RWPE2 (cell line): ENCODE measurements at regions not wholly inside any gene's neighbourhood (a gene's known extent, or its start where the extent isn't known, plus 50 kb on each side); places are given as distances from the start of the nearest gene placed in this dataset.

ENCODE experiments used
- ATAC-seq: fragments of 200-7000 bp; cut with Tn5 transposase; 3 replicates; pipeline ENCODE4 v1.9.1; 2021; ENCODE audit warnings: low read depth
- DNase-seq: peaks from one replicate; pipeline ENCODE4 v3.0.0-alpha.2; 2020; ENCODE audit warnings: low spot score
- H3K27ac ChIP-seq: fragments of 450-650 bp; 2 replicates; pipeline ENCODE4 v1.5.1; 2017; ENCODE audit warnings: mild to moderate bottlenecking; ENCODE audit not compliant: poor library complexity, severe bottlenecking
- H3K27me3 ChIP-seq: fragments of 250-450 bp; sonication (Bioruptor Pico); 2 replicates; pipeline ENCODE4 v1.5.1; 2021; ENCODE audit warnings: mild to moderate bottlenecking, moderate library complexity; ENCODE audit not compliant: insufficient read depth, poor library complexity, severe bottlenecking
- H3K36me3 ChIP-seq: fragments of 250-450 bp; sonication (Bioruptor Pico); 2 replicates; pipeline ENCODE4 v1.5.1; 2020; ENCODE audit warnings: low read depth, mild to moderate bottlenecking, moderate library complexity
- H3K4me1 ChIP-seq: fragments of 250-450 bp; sonication (Bioruptor Pico); 2 replicates; pipeline ENCODE4 v1.5.1; 2021; ENCODE audit warnings: mild to moderate bottlenecking, moderate library complexity; ENCODE audit not compliant: insufficient read depth, poor library complexity, severe bottlenecking
- H3K4me3 ChIP-seq: fragments of 250-450 bp; sonication (Bioruptor Pico); 2 replicates; pipeline ENCODE4 v1.5.1; 2021; ENCODE audit warnings: mild to moderate bottlenecking, moderate library complexity; ENCODE audit not compliant: severe bottlenecking
- H3K9me3 ChIP-seq: fragments of 250-450 bp; sonication (Bioruptor Pico); 2 replicates; pipeline ENCODE4 v1.5.1; 2021; ENCODE audit warnings: mild to moderate bottlenecking, moderate library complexity; ENCODE audit not compliant: severe bottlenecking
- TF ChIP-seq, protein P1 (sequence below): fragments of 450-650 bp; IDR thresholded peaks from one replicate; pipeline ENCODE4 v1.5.1; 2017; ENCODE audit warnings: mild to moderate bottlenecking, moderate library complexity; ENCODE audit not compliant: poor library complexity, severe bottlenecking

DNA sequence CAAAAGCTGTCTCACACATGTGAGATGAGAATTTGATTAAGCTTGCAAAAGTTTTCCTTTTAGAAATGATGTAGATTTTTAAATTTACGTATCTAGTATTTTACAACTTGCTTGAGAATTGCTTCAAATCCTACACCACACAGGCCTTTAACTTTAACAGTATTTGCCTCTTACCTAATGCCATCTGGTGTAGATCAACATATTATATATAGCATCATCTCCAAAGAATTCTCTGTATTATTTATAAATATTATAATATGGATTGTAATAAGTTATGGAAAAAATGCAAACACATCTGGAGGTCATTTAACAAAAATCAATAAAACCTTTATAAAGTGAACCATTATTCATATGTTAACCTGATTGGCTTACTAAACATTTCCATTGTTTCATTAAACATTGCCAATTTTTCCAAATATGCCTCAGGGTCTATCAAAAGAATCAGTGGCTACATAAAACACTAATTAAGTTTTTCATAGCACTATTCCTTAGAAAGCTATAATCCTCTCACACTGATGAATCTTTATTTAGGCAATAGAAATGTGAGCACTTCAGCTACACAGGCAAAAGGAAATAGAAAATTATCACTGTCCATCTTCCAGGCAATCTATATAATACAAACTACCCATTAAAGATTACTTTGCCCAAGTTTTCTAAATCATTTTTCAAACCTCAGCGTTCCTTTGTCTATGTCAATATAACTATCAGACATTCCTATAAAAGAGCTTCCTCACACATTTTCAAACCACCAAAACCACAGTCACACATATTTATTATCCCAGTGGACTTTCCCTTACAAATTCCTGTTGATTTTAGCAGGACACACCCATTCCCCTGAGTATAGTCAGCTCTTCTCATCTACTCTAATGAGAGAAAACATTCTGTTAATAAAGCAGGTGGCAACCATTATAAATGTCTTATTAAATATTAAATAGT, 83.5 kb upstream of the INTU start:
- ATAC-seq (no peak), DNase-seq (no peak)
- H3K36me3 ChIP-seq, result no peaks in the 10 kb centered on the region
- TF ChIP-seq, protein P1, sequence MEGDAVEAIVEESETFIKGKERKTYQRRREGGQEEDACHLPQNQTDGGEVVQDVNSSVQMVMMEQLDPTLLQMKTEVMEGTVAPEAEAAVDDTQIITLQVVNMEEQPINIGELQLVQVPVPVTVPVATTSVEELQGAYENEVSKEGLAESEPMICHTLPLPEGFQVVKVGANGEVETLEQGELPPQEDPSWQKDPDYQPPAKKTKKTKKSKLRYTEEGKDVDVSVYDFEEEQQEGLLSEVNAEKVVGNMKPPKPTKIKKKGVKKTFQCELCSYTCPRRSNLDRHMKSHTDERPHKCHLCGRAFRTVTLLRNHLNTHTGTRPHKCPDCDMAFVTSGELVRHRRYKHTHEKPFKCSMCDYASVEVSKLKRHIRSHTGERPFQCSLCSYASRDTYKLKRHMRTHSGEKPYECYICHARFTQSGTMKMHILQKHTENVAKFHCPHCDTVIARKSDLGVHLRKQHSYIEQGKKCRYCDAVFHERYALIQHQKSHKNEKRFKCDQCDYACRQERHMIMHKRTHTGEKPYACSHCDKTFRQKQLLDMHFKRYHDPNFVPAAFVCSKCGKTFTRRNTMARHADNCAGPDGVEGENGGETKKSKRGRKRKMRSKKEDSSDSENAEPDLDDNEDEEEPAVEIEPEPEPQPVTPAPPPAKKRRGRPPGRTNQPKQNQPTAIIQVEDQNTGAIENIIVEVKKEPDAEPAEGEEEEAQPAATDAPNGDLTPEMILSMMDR, result no peak
- no peaks in the 10 kb centered on the region for H3K9me3 ChIP-seq
- no peak overlapping the region for H3K27ac ChIP-seq
- H3K4me1 ChIP-seq, result no peaks in the 10 kb centered on the region
- no peaks in the 10 kb centered on the region for H3K27me3 ChIP-seq
- no peak overlapping the region for H3K4me3 ChIP-seq

DNA sequence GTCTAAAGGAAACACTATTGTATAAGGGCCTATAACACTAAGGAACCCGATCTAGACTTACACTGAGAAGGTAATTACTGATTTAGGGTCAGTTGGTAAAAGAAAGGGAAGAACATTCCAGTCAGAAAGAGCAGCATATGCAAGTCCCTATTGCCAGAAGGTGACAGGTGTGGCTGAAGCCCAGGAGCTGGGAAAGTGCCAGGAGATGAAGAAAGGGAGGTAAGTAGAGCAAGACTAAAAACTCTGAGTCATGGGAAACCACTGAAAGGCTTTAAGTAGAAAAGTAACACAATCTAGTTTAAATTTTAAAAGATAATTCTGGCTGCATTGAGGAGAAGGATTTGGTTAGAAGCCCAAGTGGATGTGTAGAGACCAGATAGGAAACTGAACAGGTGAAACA, 77.7 kb upstream of the INTU start:
- DNase-seq (no peak), ATAC-seq (no peak)
- no peaks in the 10 kb centered on the region for H3K27me3 ChIP-seq
- H3K9me3 ChIP-seq, result no peaks in the 10 kb centered on the region
- H3K36me3 ChIP-seq, result no peaks in the 10 kb centered on the region
- H3K27ac ChIP-seq, result no peak overlapping the region
- TF ChIP-seq, protein P1, result no peak
- H3K4me1 ChIP-seq, result no peaks in the 10 kb centered on the region
- H3K4me3 ChIP-seq, result no peak overlapping the region

DNA sequence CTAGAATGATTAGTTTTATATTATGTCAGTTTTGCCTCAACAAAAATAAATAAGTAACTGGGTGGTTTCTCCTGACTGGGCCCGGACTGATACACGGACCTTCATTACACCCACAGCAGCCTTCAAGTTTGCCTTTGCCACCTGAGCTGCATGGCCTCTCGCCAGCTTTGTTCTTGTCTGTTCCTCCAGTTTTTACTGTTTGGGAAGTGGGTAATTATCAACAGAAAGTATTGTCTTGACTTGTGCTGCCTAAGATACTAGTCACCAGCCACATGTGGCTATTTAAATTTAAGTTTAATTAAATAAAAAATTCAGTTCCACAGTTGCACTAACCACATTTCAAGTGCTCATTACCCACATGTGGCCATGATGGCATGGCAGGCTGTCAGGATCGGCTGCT, 74.7 kb upstream of the INTU start:
- TF ChIP-seq, protein P1, result no peak
- Histone ChIP-seq H3K4me3 (no peak overlapping the region), H3K36me3 (no peaks in the 10 kb centered on the region), H3K27ac (no peak overlapping the region), H3K9me3 (no peaks in the 10 kb centered on the region), H3K4me1 (no peaks in the 10 kb centered on the region), H3K27me3 (no peaks in the 10 kb centered on the region)
- no peak for ATAC-seq
- no peak for DNase-seq

DNA sequence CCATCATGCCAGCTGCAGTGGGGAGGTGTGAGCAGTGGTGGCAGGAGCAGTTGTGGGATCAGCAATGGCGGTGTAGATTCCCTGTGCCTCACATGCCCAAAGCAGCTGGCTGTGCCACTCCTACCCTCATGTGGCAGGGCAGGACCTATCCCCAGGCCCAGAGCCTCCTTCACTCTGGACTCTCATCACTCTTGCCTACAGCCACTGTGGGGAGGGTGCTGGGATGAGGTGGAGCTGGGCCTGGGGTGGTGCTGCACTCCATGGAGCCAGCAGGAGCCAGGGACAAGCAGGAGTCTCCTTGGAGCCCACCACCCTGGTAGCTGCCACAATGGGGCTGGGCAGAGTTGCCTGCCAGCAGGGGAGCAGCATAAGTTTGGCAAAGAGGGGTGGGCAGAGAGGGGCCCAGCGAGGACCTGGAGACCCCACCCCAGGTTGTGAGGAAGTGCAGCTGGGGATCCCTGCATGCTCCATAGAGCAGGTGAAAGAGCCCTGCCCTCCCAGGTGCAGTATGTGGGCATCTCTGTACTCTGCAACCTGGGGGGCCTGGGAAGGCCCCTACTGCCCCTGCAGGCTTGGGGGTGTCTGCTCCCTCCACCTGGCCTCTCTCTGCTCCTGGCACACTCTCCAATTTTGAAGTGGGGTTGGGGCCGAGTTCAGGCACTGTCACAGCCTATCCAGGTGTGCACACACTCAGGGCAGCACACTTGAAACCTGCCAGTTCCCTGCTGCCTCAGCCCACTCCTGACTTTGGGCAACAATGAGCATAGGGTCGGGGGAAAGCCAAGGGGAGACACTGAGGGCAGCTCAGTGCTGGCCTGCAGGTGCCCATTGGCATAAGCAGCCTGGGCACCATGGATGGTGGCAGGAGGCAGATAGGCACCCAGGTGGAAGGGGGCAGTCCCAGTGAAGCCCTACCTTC, 74.0 kb upstream of the INTU start:
- ATAC-seq (no peak), DNase-seq (no peak)
- Histone ChIP-seq H3K4me1 (no peaks in the 10 kb centered on the region), H3K27ac (no peak overlapping the region), H3K27me3 (no peaks in the 10 kb centered on the region), H3K36me3 (no peaks in the 10 kb centered on the region), H3K4me3 (no peak overlapping the region), H3K9me3 (no peaks in the 10 kb centered on the region)
- TF ChIP-seq, protein P1, result no peak
